ENCODE measurements at regions not wholly inside any gene's neighbourhood (a gene's known extent, or its start where the extent isn't known, plus 50 kb on each side); places are given as distances from the start of the nearest gene placed in this dataset.

- ATAC-seq (ENCODE audit: insufficient read depth, low read depth) (no peak), DNase-seq (no peak)
- Histone ChIP-seq H3K4me1 (ENCODE audit: insufficient read depth, low read length) (no peaks in the 10 kb centered on the region), H2AFZ (ENCODE audit: low read depth, low read length) (no peak overlapping the region), H3K27me3 (ENCODE audit: insufficient read depth, low read length, poor library complexity) (no peaks in the 10 kb centered on the region), H3K9ac (ENCODE audit: low read depth, low read length) (no peak overlapping the region), H3K27ac (ENCODE audit: low read length) (no peak overlapping the region), H3K4me2 (ENCODE audit: insufficient read depth, low read length) (no peak overlapping the region), H3K4me3 (ENCODE audit: low read depth in 1 of 2, low read length in 2 of 2) (no peak overlapping the region), H3K9me3 (ENCODE audit: insufficient read depth, low read length, severe bottlenecking) (no peaks in the 10 kb centered on the region), H3K79me2 (ENCODE audit: insufficient read depth, low read length) (no peaks in the 10 kb centered on the region), H3K36me3 (ENCODE audit: insufficient read depth, low read length) (no peaks in the 10 kb centered on the region), H4K20me1 (ENCODE audit: insufficient read depth, low read length) (no peaks in the 10 kb centered on the region)
- no peak for TF ChIP-seq EZH2 (IDR thresholded peaks at IDR 0.05; ENCODE audit: borderline replicate concordance, low read depth, low read length, severe bottlenecking)
- no peak for TF ChIP-seq CTCF (IDR thresholded peaks at IDR 0.05; ENCODE audit: borderline replicate concordance, extremely low read depth, low read length, poor library complexity, severe bottlenecking)
Observed at GRCh38 chr4:23169608-23170311, 477.0 kb downstream of the GBA3 start.

GRCh38 chr4:23166919-23167318 is 474.2 kb downstream of the GBA3 start:
- Histone ChIP-seq H3K36me3 (ENCODE audit: insufficient read depth, low read length) (no peaks in the 10 kb centered on the region), H3K9ac (ENCODE audit: low read depth, low read length) (no peak overlapping the region), H3K79me2 (ENCODE audit: insufficient read depth, low read length) (no peaks in the 10 kb centered on the region), H3K4me2 (ENCODE audit: insufficient read depth, low read length) (no peak overlapping the region), H3K9me3 (ENCODE audit: insufficient read depth, low read length, severe bottlenecking) (no peaks in the 10 kb centered on the region), H3K4me3 (ENCODE audit: low read depth in 1 of 2, low read length in 2 of 2) (no peak overlapping the region), H3K27ac (ENCODE audit: low read length) (no peak overlapping the region), H2AFZ (ENCODE audit: low read depth, low read length) (no peak overlapping the region), H3K4me1 (ENCODE audit: insufficient read depth, low read length) (no peaks in the 10 kb centered on the region), H4K20me1 (ENCODE audit: insufficient read depth, low read length) (no peaks in the 10 kb centered on the region), H3K27me3 (ENCODE audit: insufficient read depth, low read length, poor library complexity) (no peaks in the 10 kb centered on the region)
- TF ChIP-seq CTCF (IDR thresholded peaks at IDR 0.05; ENCODE audit: borderline replicate concordance, extremely low read depth, low read length, poor library complexity, severe bottlenecking) (no peak), EZH2 (IDR thresholded peaks at IDR 0.05; ENCODE audit: borderline replicate concordance, low read depth, low read length, severe bottlenecking) (no peak)
- DNase-seq (no peak), ATAC-seq (ENCODE audit: insufficient read depth, low read depth) (no peak)

GRCh38 chr4:23166407-23166806 is 473.7 kb downstream of the GBA3 start:
- H3K4me1 ChIP-seq (ENCODE audit: insufficient read depth, low read length): no peaks in the 10 kb centered on the region
- H3K79me2 ChIP-seq (ENCODE audit: insufficient read depth, low read length): no peaks in the 10 kb centered on the region
- H3K36me3 ChIP-seq (ENCODE audit: insufficient read depth, low read length): no peaks in the 10 kb centered on the region
- no peak for TF ChIP-seq EZH2 (IDR thresholded peaks at IDR 0.05; ENCODE audit: borderline replicate concordance, low read depth, low read length, severe bottlenecking)
- no peaks in the 10 kb centered on the region for H4K20me1 ChIP-seq (ENCODE audit: insufficient read depth, low read length)
- H3K27ac ChIP-seq (ENCODE audit: low read length): no peak overlapping the region
- no peak overlapping the region for H2AFZ ChIP-seq (ENCODE audit: low read depth, low read length)
- H3K4me2 ChIP-seq (ENCODE audit: insufficient read depth, low read length): no peak overlapping the region
- no peaks in the 10 kb centered on the region for H3K9me3 ChIP-seq (ENCODE audit: insufficient read depth, low read length, severe bottlenecking)
- H3K27me3 ChIP-seq (ENCODE audit: insufficient read depth, low read length, poor library complexity): no peaks in the 10 kb centered on the region
- H3K9ac ChIP-seq (ENCODE audit: low read depth, low read length): no peak overlapping the region
- ATAC-seq (ENCODE audit: insufficient read depth, low read depth): no peak
- no peak for DNase-seq
- H3K4me3 ChIP-seq (ENCODE audit: low read depth in 1 of 2, low read length in 2 of 2): no peak overlapping the region

GRCh38 chr4:23165669-23166068 is 472.9 kb downstream of the GBA3 start:
- Histone ChIP-seq H3K4me3 (ENCODE audit: low read depth in 1 of 2, low read length in 2 of 2) (no peak overlapping the region), H2AFZ (ENCODE audit: low read depth, low read length) (no peak overlapping the region), H4K20me1 (ENCODE audit: insufficient read depth, low read length) (no peaks in the 10 kb centered on the region), H3K79me2 (ENCODE audit: insufficient read depth, low read length) (no peaks in the 10 kb centered on the region), H3K9me3 (ENCODE audit: insufficient read depth, low read length, severe bottlenecking) (no peaks in the 10 kb centered on the region), H3K9ac (ENCODE audit: low read depth, low read length) (no peak overlapping the region), H3K4me1 (ENCODE audit: insufficient read depth, low read length) (no peaks in the 10 kb centered on the region), H3K27ac (ENCODE audit: low read length) (no peak overlapping the region), H3K4me2 (ENCODE audit: insufficient read depth, low read length) (no peak overlapping the region), H3K27me3 (ENCODE audit: insufficient read depth, low read length, poor library complexity) (no peaks in the 10 kb centered on the region), H3K36me3 (ENCODE audit: insufficient read depth, low read length) (no peaks in the 10 kb centered on the region)
- ATAC-seq (ENCODE audit: insufficient read depth, low read depth) (no peak), DNase-seq (no peak)
- TF ChIP-seq EZH2 (IDR thresholded peaks at IDR 0.05; ENCODE audit: borderline replicate concordance, low read depth, low read length, severe bottlenecking) (no peak), CTCF (IDR thresholded peaks at IDR 0.05; ENCODE audit: borderline replicate concordance, extremely low read depth, low read length, poor library complexity, severe bottlenecking) (no peak)

Data from DND-41 (cell line).